ENCODE measurements at regions not wholly inside any gene's neighbourhood (a gene's known extent, or its start where the extent isn't known, plus 50 kb on each side); places are given as distances from the start of the nearest gene placed in this dataset.

DNA sequence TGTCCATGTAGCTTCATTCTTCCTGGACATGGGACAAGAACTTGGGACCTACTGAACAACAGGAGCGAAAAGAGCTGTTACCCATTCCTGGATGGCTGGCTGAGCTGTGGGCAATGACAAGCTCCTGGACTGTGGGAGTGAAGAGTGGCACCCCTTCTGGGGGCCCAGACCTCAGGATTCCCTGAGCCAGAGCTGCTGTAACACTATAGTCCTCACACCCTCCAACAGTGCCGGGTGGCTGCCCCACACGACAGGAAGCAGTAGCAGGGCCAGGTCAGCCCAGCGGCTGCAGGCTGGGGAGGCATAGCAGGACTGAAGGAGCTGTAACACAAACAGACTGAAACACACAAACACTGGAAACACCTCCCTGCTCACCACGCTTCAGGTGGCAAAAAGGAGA, 169.7 kb upstream of the IRX2 start:
- DNase-seq, result no peak

DNA sequence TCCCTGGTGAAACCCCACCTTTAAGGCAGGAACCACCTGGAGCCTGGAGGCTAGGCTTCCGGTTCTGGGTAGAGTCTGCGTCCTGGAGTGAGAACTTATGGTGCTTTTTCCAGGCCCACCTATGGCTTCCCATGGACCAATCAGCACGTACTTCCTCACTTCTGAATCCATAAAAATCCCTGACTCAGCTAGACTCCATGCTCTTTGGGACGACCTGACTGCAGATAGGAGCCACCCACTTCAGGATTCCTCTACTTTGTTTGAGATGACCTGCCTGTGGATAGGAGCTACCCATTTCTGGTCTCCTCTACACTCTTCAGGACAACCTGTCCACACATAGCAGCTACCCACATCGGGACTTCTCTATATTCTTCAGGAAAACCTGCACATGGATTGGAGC, 168.8 kb upstream of the IRX2 start:
- DNase-seq, result no peak

DNA sequence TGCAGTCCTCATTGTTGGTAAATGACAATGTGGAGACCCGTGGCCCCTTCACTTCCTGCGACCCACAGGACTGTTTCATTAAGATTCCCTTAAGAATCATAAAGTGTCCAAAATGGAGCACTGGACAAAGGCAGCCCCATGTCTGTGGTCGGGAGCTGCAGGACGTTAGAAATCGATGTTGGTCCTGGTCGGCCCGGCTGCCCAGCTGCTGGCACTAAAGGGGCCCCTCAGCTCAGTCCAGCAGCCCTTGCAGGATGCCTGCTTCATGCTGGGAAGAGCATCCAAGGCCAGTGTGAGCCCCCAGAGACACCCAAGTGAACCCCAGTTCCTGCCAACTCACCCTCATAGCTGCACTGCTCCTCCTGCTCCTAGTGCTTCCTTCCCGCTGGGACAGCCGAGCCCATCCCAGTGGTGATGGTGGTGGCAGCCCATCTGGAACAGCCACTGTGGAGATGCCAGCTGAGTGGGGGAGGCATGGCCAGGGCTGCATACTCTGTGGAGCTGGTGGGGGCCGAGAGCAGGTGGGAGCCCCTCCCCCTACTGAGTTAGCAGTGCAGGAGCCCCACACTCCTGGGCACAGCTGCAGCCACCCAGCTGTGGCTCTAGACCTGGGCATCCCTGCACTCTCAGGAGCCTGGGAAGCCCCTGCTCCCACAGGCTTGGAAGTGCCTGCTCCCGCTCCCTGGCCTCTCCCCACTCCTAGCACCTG, 168.0 kb upstream of the IRX2 start:
- DNase-seq, result no peak

DNA sequence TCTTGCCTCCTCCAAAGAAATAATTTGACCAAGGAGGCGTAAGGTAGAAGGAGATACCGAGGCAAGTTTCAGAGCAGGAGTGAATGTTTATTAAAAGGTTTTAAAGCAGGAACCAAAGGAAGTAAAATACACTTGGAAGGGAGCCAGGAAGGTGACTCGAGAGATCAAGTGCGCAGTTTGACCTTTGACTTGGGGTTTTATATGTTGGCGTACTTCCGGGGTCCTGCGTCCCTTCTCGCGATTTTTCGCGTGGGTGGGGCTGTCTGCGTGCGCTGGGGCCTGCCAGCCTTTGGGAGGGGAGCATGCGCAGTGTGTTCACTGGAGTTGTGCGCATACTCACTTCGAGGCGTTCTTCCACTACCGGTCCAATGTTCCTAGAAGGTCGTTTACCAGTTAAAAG, 166.0 kb upstream of the IRX2 start:
- no peak for DNase-seq

GRCh38 chr5:2917093-2917492, 165.6 kb upstream of the IRX2 start:
- no peak for DNase-seq

GRCh38 chr5:2916076-2916682, 164.7 kb upstream of the IRX2 start:
- no peak for DNase-seq

DNA sequence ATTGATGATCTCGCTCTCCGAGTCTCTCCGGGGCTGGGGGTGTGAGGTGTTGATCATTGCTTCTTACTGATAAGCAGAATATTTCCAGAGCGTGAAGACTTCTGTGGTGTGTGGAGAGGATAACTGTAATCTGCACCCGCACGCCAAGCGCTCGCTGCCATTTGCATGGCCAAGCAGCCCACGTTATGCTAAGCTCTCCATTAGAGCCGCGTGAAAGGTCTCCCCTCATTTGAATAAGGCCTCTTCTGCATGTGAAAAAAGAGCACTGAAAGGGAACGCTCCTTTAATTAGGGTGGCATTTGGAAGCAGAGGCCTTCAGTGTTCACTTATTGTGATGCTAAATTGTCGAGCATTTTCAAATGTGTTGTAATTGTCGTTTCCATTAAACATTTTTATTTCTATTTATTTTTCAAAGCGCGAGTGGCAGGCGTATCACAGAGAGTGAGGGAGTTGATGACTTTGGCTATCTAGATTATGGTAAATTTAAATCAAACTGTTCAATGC, 163.6 kb upstream of the IRX2 start:
- DNase-seq, result no peak

GRCh38 chr5:2914022-2914661, 162.7 kb upstream of the IRX2 start:
- DNase-seq, result no peak

DNA sequence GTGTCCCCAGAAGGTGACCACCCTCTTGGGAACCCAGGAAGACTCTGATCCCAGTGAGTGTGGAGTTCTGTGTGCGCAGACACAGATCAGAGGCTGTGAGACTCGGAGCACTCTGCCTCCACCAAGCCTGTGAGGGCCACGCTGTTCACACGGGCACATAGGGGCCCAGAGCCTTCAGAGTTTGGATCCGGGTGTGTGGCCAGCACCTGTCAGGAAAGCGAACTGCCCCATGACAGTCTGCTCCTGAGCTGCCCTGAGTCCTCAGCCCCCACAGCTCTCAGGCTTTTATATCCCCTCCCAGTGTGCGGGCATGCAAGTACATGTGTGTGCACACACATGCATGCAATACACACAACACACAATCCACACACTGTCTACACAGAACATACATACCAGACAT, 161.8 kb upstream of the IRX2 start:
- DNase-seq, result no peak

- DNase-seq, result no peak
Measured at GRCh38 chr5:2912741-2913140, 161.3 kb upstream of the IRX2 start.

DNA sequence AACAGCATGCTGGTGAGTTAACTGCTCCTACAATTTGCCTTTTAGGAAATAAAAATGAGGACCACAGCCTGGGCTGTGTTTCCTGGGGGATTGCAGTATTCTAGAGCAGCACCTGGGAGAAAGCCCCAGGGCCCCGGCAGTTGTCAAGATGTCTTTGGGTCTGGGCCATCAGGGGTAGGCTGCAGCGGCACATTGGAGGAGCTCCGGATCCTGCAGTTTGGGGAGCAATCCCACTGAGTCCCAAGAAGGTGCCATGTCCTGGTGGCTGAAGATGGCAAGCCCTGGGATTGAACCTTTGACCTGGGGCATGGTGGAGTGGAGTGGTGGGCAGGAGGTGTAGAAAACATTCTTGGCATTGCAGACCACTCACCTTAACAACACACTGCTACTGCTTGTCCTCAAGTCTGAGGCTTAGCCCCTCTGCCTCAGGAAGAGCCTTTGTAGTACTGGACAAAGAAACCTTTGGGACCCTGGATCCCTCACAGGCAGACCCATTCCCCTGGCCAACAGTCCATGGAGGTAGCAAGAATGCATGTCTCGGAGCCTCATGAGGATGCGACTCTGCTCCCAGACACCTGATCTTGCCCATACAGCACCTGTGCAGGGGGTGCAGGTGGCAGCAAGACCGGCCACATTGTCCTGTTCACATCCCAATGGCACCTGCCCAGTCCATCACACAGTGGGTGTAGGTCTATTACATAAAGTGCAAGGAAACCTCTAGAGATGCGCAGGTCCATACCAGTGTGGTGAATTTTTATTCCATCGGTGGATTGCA, 159.1 kb upstream of the IRX2 start:
- DNase-seq, result no peak

GRCh38 chr5:2909035-2909434, 157.6 kb upstream of the IRX2 start:
- no peak for DNase-seq

DNA sequence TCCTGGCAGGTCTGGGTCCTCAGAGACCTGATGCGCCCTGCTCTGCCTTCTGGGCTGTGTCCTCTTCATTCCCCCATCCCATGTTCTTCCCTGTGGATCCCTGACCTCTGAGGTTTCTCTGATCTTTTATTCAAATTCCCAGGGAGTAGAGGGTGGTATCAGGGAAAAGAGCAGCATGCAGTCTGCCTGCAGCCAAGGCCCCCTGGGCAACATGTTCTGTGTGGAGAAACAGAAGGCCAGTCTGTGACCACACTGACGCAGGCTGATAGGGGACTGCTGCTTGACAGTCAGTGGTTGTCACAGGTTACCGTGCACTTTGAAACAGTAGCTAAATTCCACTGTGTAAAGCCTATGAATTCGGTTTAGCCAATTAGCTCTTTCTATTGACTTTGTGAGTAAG, 156.6 kb upstream of the IRX2 start:
- no peak for DNase-seq

- DNase-seq, result no peak
Measured at GRCh38 chr5:2906302-2907090, 155.0 kb upstream of the IRX2 start.

DNA sequence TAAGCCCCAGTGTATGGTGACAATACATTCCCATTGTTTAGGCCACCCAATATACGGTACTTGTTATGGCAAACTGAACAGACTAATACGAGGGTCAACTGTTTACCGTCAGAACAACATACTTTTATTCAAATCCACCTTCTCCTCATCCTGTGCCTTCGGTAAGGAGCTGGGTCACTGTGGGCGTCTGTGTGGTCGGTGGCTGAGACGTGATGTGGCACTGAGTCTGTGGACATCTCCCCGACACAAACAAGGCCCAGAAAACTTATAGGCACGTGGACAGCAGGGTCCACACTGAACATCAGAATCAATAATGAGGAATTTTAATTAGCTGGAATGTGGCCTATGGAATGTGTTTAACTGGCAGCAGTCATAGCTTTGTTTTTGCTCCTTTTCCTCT, 154.3 kb upstream of the IRX2 start:
- DNase-seq, result no peak

DNA sequence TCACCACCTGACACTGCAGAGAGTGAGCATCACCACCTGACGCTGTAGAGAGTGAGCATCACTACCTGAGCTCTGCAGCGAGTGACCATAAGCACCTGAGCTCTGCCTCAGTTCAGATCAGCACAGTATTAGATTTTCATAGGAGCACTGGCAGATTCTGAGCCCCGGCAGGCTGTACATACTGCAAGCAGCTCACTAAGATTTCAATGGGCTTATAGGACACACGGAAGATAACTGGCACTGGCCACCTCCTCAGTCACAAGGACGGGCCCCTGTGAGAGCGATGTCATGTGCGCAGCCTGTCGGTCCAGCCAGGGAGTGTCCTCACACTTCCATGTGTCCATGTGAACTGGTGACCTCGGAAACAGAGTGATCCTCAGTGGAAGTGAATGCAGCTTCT, 153.5 kb upstream of the IRX2 start:
- no peak for DNase-seq

DNA sequence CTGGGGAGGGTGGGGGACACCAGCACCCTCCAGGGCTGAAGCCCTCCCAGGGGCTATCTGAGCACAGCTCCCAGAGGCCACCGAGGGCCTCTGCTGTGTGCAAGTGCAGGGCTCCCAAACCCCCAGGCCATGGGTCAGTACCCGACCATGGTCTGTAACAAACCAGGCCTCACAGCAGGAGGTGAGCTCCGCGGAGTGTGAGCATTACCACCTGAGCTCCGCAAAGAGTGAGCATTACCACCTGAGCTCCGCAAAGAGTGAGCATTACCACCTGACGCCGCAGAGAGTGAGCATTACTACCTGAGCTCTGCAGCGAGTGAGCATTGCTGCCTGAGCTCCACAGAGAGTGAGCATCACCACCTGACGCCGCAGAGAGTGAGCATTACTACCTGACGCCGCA, 152.9 kb upstream of the IRX2 start:
- DNase-seq, result no peak

GRCh38 chr5:2903451-2904395, 152.2 kb upstream of the IRX2 start:
- DNase-seq, result no peak

DNA sequence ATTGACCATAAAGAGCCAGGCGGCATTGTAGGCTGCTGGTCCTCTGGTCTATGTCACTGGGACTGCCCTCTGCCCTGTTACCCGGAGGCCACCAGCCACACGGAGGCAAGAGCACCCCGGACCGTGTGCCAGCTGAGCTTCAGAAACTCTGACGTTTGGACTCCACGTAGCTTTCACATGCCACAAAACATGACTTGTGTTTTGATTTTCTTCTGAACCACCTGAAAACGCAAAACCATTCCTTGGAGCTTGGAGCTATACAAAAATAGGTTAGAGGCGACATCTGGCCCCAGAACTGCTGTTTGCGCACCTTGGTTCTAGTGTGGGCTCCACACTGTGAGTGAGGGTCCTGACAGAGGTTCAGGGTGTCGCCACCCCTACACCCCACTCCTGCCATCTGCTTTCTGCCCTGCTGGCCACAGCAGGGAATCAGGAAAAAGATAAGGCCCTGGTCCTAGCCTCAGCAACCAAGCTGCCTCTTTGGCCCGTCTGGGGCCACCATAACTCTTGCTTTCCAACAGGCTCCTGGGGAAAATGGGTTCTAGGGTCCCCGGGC, 151.3 kb upstream of the IRX2 start:
- no peak for DNase-seq

- no peak for DNase-seq
Measured at GRCh38 chr5:2902186-2902585, 150.7 kb upstream of the IRX2 start.

- no peak for DNase-seq
Measured at GRCh38 chr5:2901511-2901910, 150.0 kb upstream of the IRX2 start.
